Natural killer cell (primary cell): ENCODE measurements at regions not wholly inside any gene's neighbourhood (a gene's known extent, or its start where the extent isn't known, plus 50 kb on each side); places are given as distances from the start of the nearest gene placed in this dataset.

Source experiments
- ATAC-seq, 3 donors: fragments of 150-1000 bp in 2 of 3; fragments of 200-7000 bp in 1 of 3; cut with Tn5 transposase; 1 replicate in 1 of 3; 2 replicates in 2 of 3; pipeline ENCODE4 v1.10.0; 2021; ENCODE audit warnings: mild to moderate bottlenecking in 2 of 3, moderate library complexity in 2 of 3
- DNase-seq, 2 donors: peaks; one replicate each; pipeline versions ENCODE4 v3.0.0 to v3.0.0-alpha.2; 2013 to 2021; ENCODE audit warnings: mixed read lengths in 1 of 2
- H3K27ac ChIP-seq: one replicate; pipeline ENCODE4 v1.5.1; 2013; ENCODE audit warnings: mild to moderate bottlenecking, low read length
- H3K27me3 ChIP-seq: one replicate; pipeline ENCODE4 v1.6.1; 2013; ENCODE audit warnings: low read length; ENCODE audit not compliant: control insufficient read depth, insufficient read depth
- H3K36me3 ChIP-seq: one replicate; pipeline ENCODE4 v1.6.1; 2013; ENCODE audit warnings: low read length; ENCODE audit not compliant: control insufficient read depth, insufficient read depth
- H3K4me1 ChIP-seq: one replicate; pipeline ENCODE4 v1.6.1; 2013; ENCODE audit warnings: low read length; ENCODE audit not compliant: control insufficient read depth, insufficient read depth
- H3K4me3 ChIP-seq: one replicate; pipeline ENCODE4 v1.5.1; 2013; ENCODE audit warnings: low read length
- H3K9me3 ChIP-seq: one replicate; pipeline ENCODE4 v1.6.1; 2013; ENCODE audit warnings: low read length; ENCODE audit not compliant: control insufficient read depth, insufficient read depth
- H3K27ac Mint-ChIP-seq, 2 donors: one replicate each; pipeline ENCODE4 v1.8.0; 2022; ENCODE audit warnings: mild to moderate bottlenecking in 2 of 2, mixed read lengths in 2 of 2, moderate library complexity in 1 of 2
- H3K27me3 Mint-ChIP-seq, 2 donors: one replicate each; pipeline ENCODE4 v1.8.0; 2022; ENCODE audit warnings: low read depth in 2 of 2, mixed read lengths in 2 of 2
- H3K36me3 Mint-ChIP-seq: one replicate; pipeline ENCODE4 v1.8.0; 2022; ENCODE audit warnings: mixed read lengths
- H3K4me1 Mint-ChIP-seq, 2 donors: one replicate each; pipeline ENCODE4 v1.8.0; 2022; ENCODE audit warnings: mixed read lengths in 2 of 2
- H3K4me3 Mint-ChIP-seq: one replicate; pipeline ENCODE4 v1.8.0; 2022; ENCODE audit warnings: mild to moderate bottlenecking, moderate library complexity, mixed read lengths
- H3K9me3 Mint-ChIP-seq, 2 donors: one replicate each; pipeline ENCODE4 v1.8.0; 2022; ENCODE audit warnings: mixed read lengths in 2 of 2
- WGBS: methylation state at CpG from one replicate; pipeline ENCODE4 v1.1.7; 2013; ENCODE audit warnings: missing lambda C conversion rate; ENCODE audit not compliant: insufficient coverage; 5-methylcytosine and 5-hydroxymethylcytosine counted together
- intact Hi-C: fragments of 100-400 bp; cut with micrococcal nuclease; formaldehyde crosslinking; loops from one replicate; pipeline ENCODE4 v1.14.2; 2022
- TF ChIP-seq, protein P1 (sequence below): fragments of 200-600 bp; IDR thresholded peaks from one replicate; pipeline ENCODE4 v1.8.0; 2022; ENCODE audit warnings: antibody characterized with exemption

DNA sequence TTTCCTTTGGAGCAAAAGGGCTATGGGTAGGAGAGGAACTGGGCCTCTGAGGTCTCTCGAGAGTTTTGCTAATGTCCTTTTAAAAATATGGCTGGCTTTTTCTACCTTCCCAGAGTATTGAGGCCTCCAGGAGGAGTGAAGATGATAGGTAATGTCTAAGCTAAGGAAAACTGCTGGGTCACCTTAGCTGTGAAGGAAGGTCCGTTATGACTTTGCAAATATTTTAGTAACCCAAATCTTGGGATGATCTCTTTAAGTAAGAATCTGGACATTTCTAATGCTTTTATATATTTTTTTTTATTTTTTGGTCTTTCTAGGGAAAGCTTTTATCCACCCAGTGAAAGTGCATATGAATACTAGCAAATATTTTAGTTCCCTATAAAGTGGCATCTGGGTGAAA, 60.9 kb upstream of the SYN3 start:
- intact Hi-C loops: no loop called here
- peaks cover 0 to 2% of the 10 kb centered on the region in 2 donors for H3K9me3 Mint-ChIP-seq
- Histone ChIP-seq H3K4me3 (no peak overlapping the region), H3K27ac (no peak overlapping the region), H3K9me3 (no peaks in the 10 kb centered on the region), H3K27me3 (no peaks in the 10 kb centered on the region), H3K36me3 (no peaks in the 10 kb centered on the region), H3K4me1 (no peaks in the 10 kb centered on the region)
- no peak for ATAC-seq
- H3K4me3 Mint-ChIP-seq: no peak overlapping the region
- peaks cover 0 to 3% of the 10 kb centered on the region in 2 donors for H3K27me3 Mint-ChIP-seq
- H3K36me3 Mint-ChIP-seq: no peaks in the 10 kb centered on the region
- TF ChIP-seq, protein P1, sequence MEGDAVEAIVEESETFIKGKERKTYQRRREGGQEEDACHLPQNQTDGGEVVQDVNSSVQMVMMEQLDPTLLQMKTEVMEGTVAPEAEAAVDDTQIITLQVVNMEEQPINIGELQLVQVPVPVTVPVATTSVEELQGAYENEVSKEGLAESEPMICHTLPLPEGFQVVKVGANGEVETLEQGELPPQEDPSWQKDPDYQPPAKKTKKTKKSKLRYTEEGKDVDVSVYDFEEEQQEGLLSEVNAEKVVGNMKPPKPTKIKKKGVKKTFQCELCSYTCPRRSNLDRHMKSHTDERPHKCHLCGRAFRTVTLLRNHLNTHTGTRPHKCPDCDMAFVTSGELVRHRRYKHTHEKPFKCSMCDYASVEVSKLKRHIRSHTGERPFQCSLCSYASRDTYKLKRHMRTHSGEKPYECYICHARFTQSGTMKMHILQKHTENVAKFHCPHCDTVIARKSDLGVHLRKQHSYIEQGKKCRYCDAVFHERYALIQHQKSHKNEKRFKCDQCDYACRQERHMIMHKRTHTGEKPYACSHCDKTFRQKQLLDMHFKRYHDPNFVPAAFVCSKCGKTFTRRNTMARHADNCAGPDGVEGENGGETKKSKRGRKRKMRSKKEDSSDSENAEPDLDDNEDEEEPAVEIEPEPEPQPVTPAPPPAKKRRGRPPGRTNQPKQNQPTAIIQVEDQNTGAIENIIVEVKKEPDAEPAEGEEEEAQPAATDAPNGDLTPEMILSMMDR: no peak
- WGBS: 89% methylated on average over 2 of the region's 2 CpGs
- DNase-seq: no peak
- H3K27ac Mint-ChIP-seq: no peak overlapping the region
- no peaks in the 10 kb centered on the region for H3K4me1 Mint-ChIP-seq

DNA sequence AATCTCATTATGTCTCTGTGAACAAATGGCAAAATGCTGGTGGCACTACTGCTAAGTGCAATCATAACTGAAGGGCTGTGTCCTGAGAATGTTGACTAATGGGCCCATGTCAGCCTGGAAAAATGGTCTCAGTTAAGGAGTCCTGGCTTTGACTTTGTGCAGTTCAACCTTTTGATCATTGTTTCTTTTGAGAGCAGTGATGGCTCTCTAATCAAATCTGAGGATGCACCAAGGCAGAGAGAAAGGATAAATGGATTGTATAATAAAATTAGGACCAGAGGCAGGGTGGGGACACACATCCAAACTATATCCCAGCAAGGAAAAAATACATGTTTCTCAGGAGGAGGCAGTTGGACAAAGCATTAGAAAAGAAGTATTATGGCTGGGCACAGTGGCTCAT, 59.6 kb upstream of the SYN3 start:
- H3K27ac ChIP-seq: no peak overlapping the region
- H3K36me3 ChIP-seq: no peaks in the 10 kb centered on the region
- Mint-ChIP-seq H3K4me3 (no peak overlapping the region), H3K27ac (no peak overlapping the region), H3K27me3 (no peaks in the 10 kb centered on the region), H3K4me1 (peaks cover 2% of the 10 kb centered on the region in 2 donors), H3K36me3 (no peaks in the 10 kb centered on the region), H3K9me3 (no peaks in the 10 kb centered on the region)
- no peaks in the 10 kb centered on the region for H3K9me3 ChIP-seq
- H3K4me3 ChIP-seq: no peak overlapping the region
- TF ChIP-seq, protein P1: no peak
- DNase-seq (no peak), ATAC-seq (no peak)
- H3K27me3 ChIP-seq: no peaks in the 10 kb centered on the region
- H3K4me1 ChIP-seq: no peaks in the 10 kb centered on the region
- intact Hi-C loops: no loop called here

DNA sequence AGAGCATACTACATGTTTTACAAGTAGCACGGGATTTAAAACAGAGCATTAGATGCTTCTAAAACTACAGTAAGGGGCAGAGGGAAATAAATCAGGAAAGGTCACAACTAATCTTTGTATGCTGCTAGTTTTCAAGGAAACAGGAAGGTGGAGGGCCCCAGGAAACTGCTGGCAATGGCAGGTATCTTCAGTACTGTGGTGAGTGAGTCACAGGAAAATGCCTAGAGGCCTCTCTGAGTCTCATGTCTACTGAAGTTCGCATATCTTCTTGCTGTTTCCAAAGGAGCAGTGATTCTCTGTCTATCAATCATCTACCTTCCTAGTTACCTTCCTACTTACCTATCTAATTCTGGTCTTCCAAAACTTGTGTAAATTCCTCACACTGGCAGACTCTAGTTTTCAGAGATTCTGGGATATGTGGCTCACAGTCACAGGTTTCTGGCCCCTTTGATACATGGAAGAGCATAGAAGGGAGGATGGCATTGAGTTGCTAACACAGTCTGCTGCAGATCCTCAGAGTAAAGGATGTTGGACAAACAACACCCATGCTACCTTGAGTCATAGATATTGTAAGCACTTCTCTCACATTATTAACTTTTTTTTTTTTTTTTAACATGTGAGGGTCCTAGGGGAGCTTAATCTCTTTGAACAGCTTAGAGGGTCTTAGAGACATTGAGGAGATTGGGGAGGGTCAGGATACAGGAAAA, 58.8 kb upstream of the SYN3 start:
- DNase-seq (no peak), ATAC-seq (no peak)
- no peaks in the 10 kb centered on the region for H3K9me3 Mint-ChIP-seq
- peaks cover 9 to 11% of the 10 kb centered on the region in 2 donors for H3K4me1 Mint-ChIP-seq
- H3K9me3 ChIP-seq: no peaks in the 10 kb centered on the region
- intact Hi-C loops: no loop called here
- H3K4me3 ChIP-seq: no peak overlapping the region
- WGBS: 49% methylated on average over 2 of the region's 2 CpGs
- no peak overlapping the region for H3K27ac Mint-ChIP-seq
- no peaks in the 10 kb centered on the region for H3K27me3 Mint-ChIP-seq
- TF ChIP-seq, protein P1: no peak
- H3K36me3 Mint-ChIP-seq: no peaks in the 10 kb centered on the region
- peaks cover 5% of the 10 kb centered on the region for H3K4me1 ChIP-seq
- H3K4me3 Mint-ChIP-seq: no peak overlapping the region
- H3K36me3 ChIP-seq: no peaks in the 10 kb centered on the region
- H3K27me3 ChIP-seq: no peaks in the 10 kb centered on the region
- H3K27ac ChIP-seq: no peak overlapping the region

DNA sequence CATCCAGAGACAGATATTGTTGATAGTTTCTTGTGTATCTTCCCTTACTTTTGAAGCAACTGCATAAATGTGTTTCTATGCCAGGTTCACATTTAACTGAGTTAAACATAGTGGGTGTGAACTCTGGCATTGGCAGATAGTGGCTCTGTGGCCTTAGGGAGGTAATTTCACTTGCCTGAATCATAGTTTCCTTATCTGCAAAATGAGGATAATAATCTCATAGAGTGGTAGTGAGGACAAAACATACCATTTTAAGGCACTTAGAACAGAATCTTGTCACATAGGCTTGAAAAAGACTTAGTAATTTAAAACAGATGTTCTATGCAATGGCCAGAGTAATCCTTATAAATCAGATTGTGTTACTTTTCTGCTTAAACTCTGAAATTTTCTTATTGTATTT, 56.4 kb upstream of the SYN3 start:
- intact Hi-C loops: no loop called here
- DNase-seq (no peak), ATAC-seq (no peak)
- Mint-ChIP-seq H3K36me3 (no peaks in the 10 kb centered on the region), H3K27me3 (peaks cover 0 to 4% of the 10 kb centered on the region in 2 donors), H3K4me3 (no peak overlapping the region), H3K4me1 (peaks cover 14 to 17% of the 10 kb centered on the region in 2 donors), H3K9me3 (no peaks in the 10 kb centered on the region), H3K27ac (no peak overlapping the region)
- TF ChIP-seq, protein P1: no peak
- H3K4me3 ChIP-seq: no peak overlapping the region
- H3K36me3 ChIP-seq: no peaks in the 10 kb centered on the region
- no peaks in the 10 kb centered on the region for H3K27me3 ChIP-seq
- no peaks in the 10 kb centered on the region for H3K9me3 ChIP-seq
- H3K4me1 ChIP-seq: peaks cover 5% of the 10 kb centered on the region
- H3K27ac ChIP-seq: no peak overlapping the region
